ENCODE measurements at regions not wholly inside any gene's neighbourhood (a gene's known extent, or its start where the extent isn't known, plus 50 kb on each side); places are given as distances from the start of the nearest gene placed in this dataset.

DNA sequence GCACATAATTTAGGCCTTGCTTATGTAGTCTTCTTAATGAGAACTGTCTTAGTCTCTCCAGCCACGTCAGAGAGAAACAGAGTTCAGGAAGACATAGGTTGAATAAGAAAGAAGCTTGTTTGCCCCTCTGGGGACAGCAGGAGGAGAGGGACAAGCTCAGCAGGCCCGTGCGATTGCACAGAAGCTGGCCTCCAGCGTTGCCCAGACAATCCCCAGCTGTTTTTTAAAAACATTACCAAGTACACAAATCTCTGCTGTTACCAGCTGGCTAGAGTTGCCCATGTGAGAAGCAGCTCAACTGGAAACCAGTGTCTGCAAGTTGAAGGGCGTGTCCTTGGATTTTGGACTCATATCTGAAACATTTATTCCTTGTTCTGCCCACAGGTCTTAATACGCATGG, 232.6 kb downstream of the EFCAB11 start:
- Histone ChIP-seq H3K27ac (peak overlapping the region; percentile 89 to 99 (median 96)), H4K20me1 (no peaks in the 10 kb centered on the region), H3K9me3 (replicated peaks in 1 of 11) (peaks cover 0 to 17% (median 6%) of the 10 kb centered on the region in 11 experiments; a peak in 5 of 22 replicates), H3K36me3 (no peaks in the 10 kb centered on the region), H3K27me3 (no peaks in the 10 kb centered on the region), H3K9ac (peak overlapping the region; percentile 76 to 90 (median 89); a peak in 21 of 22 replicates), H3K4me1 (peaks cover 49 to 71% (median 67%) of the 10 kb centered on the region in 10 experiments), H3K4me2 (peak overlapping the region; percentile 75 to 96 (median 86)), H3K4me3 (peak overlapping the region in 6 of 10 experiments; percentile 33 to 57 (median 40); a peak in 5 of 20 replicates)
- peak in 2 of 11 experiments; percentile 17 to 53; a peak in 2 of 22 replicates for TF ChIP-seq Cebpa-rat (IDR thresholded peaks at IDR 0.05)

- peak overlapping the region; percentile 76 to 90 (median 89) for H3K9ac ChIP-seq
- TF ChIP-seq Cebpa-rat (IDR thresholded peaks at IDR 0.05): peak; percentile 37 to 94 (median 92); a peak in 19 of 22 replicates
- H3K9me3 ChIP-seq (replicated peaks in 1 of 11): peaks cover 0 to 22% (median 9%) of the 10 kb centered on the region in 11 experiments; a peak in 6 of 22 replicates
- H3K4me1 ChIP-seq: peaks cover 49 to 75% (median 67%) of the 10 kb centered on the region in 10 experiments
- peak overlapping the region; percentile 89 to 99 (median 96) for H3K27ac ChIP-seq
- H3K4me3 ChIP-seq: peak overlapping the region in 9 of 10 experiments; percentile 2 to 57 (median 39); a peak in 13 of 20 replicates
- H3K36me3 ChIP-seq: no peaks in the 10 kb centered on the region
- H3K27me3 ChIP-seq: no peaks in the 10 kb centered on the region
- H4K20me1 ChIP-seq: no peaks in the 10 kb centered on the region
- H3K4me2 ChIP-seq: peak overlapping the region; percentile 75 to 96 (median 86)
Observed at GRCh38 chr14:89720741-89721729, 233.5 kb downstream of the EFCAB11 start.

DNA sequence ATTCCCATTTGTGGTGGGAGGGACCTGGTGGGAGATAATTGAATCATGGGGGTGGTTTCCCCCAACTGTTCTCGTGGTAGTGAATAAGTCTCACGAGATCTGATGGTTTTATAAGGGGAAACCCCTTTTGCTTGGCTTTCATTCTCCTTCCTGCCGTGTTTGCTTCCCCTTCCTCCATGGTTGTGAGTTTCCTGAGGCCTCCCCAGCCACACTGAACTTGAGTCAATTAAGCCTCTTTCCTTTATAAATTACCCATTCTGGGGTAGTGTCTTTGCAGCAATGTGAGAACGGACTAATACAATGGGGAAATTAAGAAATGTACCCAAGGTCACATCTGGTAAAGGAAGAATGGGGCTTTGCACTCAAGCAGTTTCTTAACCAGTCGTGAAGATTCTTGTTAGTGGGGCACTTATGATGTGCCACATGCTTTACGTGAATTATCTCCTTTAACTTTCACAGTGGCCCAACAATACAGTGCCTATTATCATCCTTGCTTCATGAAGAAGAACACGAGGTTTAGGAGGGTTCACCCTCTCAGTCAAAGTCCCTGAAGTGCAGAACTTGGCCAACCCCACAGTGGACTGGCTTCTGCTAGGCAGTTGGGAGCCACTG, 234.3 kb downstream of the EFCAB11 start:
- Histone ChIP-seq H3K4me2 (peak overlapping the region; percentile 75 to 96 (median 86)), H3K4me1 (peaks cover 49 to 75% (median 67%) of the 10 kb centered on the region in 10 experiments), H3K4me3 (peak overlapping the region in 7 of 10 experiments; percentile 1 to 37 (median 15); a peak in 7 of 20 replicates), H3K9me3 (replicated peaks in 1 of 11) (peaks cover 0 to 24% (median 17%) of the 10 kb centered on the region in 11 experiments; a peak in 11 of 22 replicates), H4K20me1 (no peaks in the 10 kb centered on the region), H3K27me3 (no peaks in the 10 kb centered on the region), H3K27ac (peak overlapping the region; percentile 89 to 99 (median 96)), H3K36me3 (no peaks in the 10 kb centered on the region), H3K9ac (peak overlapping the region; percentile 51 to 90 (median 89); a peak in 21 of 22 replicates)
- no peak for TF ChIP-seq Cebpa-rat (IDR thresholded peaks at IDR 0.05)

GRCh38 chr14:89719366-89720075, 235.0 kb downstream of the EFCAB11 start:
- Histone ChIP-seq H3K9me3 (replicated peaks in 1 of 11) (peaks cover 4 to 31% (median 22%) of the 10 kb centered on the region in 11 experiments; a peak in 18 of 22 replicates), H3K4me3 (peak overlapping the region in 6 of 10 experiments; percentile 11 to 37 (median 22); a peak in 6 of 20 replicates), H3K4me1 (peaks cover 49 to 69% (median 61%) of the 10 kb centered on the region in 10 experiments), H4K20me1 (no peaks in the 10 kb centered on the region), H3K27ac (peak overlapping the region; percentile 89 to 99 (median 96); a peak in 21 of 22 replicates), H3K9ac (peak overlapping the region in 9 of 11 experiments; percentile 84 to 90 (median 89); a peak in 18 of 22 replicates), H3K36me3 (no peaks in the 10 kb centered on the region), H3K27me3 (no peaks in the 10 kb centered on the region), H3K4me2 (peak overlapping the region; percentile 75 to 96 (median 86))
- peak in 2 of 11 experiments; percentile 21 to 36; a peak in 2 of 22 replicates for TF ChIP-seq Cebpa-rat (IDR thresholded peaks at IDR 0.05)

- Histone ChIP-seq H3K9ac (no peak overlapping the region), H3K9me3 (replicated peaks in 1 of 11) (peaks cover 42 to 77% (median 51%) of the 10 kb centered on the region in 11 experiments), H3K27ac (no peak overlapping the region), H3K36me3 (peaks cover 0 to 11% (median 0%) of the 10 kb centered on the region in 11 experiments; a peak in 5 of 22 replicates), H3K4me3 (no peak overlapping the region), H3K4me2 (no peak overlapping the region), H4K20me1 (no peaks in the 10 kb centered on the region), H3K27me3 (no peaks in the 10 kb centered on the region), H3K4me1 (peaks cover 0 to 10% (median 0%) of the 10 kb centered on the region in 10 experiments; a peak in 1 of 20 replicates)
- TF ChIP-seq Cebpa-rat (IDR thresholded peaks at IDR 0.05): no peak
Observed at GRCh38 chr14:89708982-89709625, 245.4 kb downstream of the EFCAB11 start.

- no peak overlapping the region for H3K9ac ChIP-seq
- H3K9me3 ChIP-seq (replicated peaks in 1 of 11): peaks cover 37 to 77% (median 42%) of the 10 kb centered on the region in 11 experiments
- no peaks in the 10 kb centered on the region for H3K27me3 ChIP-seq
- peak overlapping the region in 3 of 11 experiments; percentile 2 to 35 (median 10); a peak in 3 of 22 replicates for H3K4me2 ChIP-seq
- H3K4me3 ChIP-seq: no peak overlapping the region
- no peaks in the 10 kb centered on the region for H3K36me3 ChIP-seq
- peaks cover 2 to 18% (median 14%) of the 10 kb centered on the region in 10 experiments for H3K4me1 ChIP-seq
- no peaks in the 10 kb centered on the region for H4K20me1 ChIP-seq
- TF ChIP-seq Cebpa-rat (IDR thresholded peaks at IDR 0.05): no peak
- H3K27ac ChIP-seq: no peak overlapping the region
Observed at GRCh38 chr14:89707086-89707485, 247.4 kb downstream of the EFCAB11 start.

DNA sequence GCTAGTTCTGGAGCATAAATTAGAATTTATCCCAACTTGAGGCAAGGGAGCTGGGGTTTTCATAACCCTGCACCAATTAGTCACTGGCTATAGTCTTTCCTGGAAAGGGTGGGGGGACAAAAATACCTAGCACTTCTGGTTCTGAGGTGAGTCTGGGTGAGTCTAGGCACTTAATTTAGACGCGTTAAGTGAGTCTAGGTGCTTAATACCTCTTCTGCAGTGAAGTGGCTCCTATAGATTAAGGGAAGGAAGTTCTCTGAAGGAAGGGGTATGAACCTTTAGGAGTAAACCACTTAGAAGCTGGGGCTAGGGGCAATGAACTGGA, 251.7 kb downstream of the EFCAB11 start:
- Histone ChIP-seq H3K9me3 (replicated peaks in 1 of 11) (peaks cover 23 to 60% (median 28%) of the 10 kb centered on the region in 11 experiments), H3K4me3 (no peak overlapping the region), H3K27ac (0 out of 22 replicates have a peak overlapping the region, but pooled peaks of 1 of the 11 experiments have one; percentile 11), H3K4me2 (peak overlapping the region in 7 of 11 experiments; percentile 1 to 91 (median 14); a peak in 8 of 22 replicates), H3K27me3 (no peaks in the 10 kb centered on the region), H4K20me1 (no peaks in the 10 kb centered on the region), H3K9ac (no peak overlapping the region), H3K4me1 (peaks cover 14 to 33% (median 30%) of the 10 kb centered on the region in 10 experiments), H3K36me3 (no peaks in the 10 kb centered on the region; a peak in 1 of 22 replicates)
- TF ChIP-seq Cebpa-rat (IDR thresholded peaks at IDR 0.05): no peak
